ENCODE measurements at regions not wholly inside any gene's neighbourhood (a gene's known extent, or its start where the extent isn't known, plus 50 kb on each side); places are given as distances from the start of the nearest gene placed in this dataset.

DNA sequence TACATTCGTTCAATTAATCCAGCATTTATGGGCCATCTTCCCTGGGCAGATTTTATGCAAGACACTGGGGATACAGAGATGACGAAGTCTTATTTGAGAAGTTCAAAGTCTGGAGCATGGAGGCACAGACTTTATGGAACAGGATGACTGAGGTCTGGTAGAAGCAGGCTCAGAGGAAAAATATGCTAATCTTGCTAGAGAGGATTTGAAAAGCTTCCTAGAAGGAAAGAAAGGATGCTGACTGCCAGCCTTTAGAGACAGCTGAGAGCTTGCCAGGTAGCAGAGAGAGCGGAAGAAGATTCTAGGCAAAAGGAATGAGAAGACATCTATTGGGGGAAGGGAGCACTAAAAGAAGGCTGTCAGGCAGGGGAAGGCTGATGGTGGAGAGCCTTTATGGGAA lies 75.5 kb upstream of the ATP5PO start:
- no peak for FAIRE-seq
- POLR2A ChIA-PET, result no interaction called here

More for the DNA sequence above, 75.5 kb upstream of the ATP5PO start:
- no TSS peak for BruUV-seq (replicated peaks)
- H3K27me3 ChIP-seq (ENCODE audit: control insufficient read depth in 2 of 2, insufficient read depth in 2 of 2, low read length in 2 of 2), result no peaks in the 10 kb centered on the region
- H3K4me3 ChIP-seq (replicated peaks in 1 of 3; ENCODE audit: insufficient read depth in 1 of 3, low read depth in 1 of 3, low read length in 3 of 3), result no peak overlapping the region
- H3K4me2 ChIP-seq (ENCODE audit: insufficient read depth, low read length), result no peak overlapping the region
- H3K9ac ChIP-seq (replicated peaks; ENCODE audit: extremely low read depth, insufficient read depth, low read length), result no peak overlapping the region
- no peak overlapping the region for H2AFZ ChIP-seq (ENCODE audit: low read depth, low read length)
- no peak for DNase-seq (ENCODE audit: low read depth, low spot score)
- no peaks in the 10 kb centered on the region for H3K9me3 ChIP-seq (replicated peaks; ENCODE audit: control insufficient read depth, insufficient read depth, low read length)
- H3K27ac ChIP-seq (ENCODE audit: insufficient read depth, low read depth, low read length), result no peak overlapping the region
- TF ChIP-seq MYC (IDR thresholded peaks at IDR 0.05; ENCODE audit: low read depth, low read length) (no peak), GATA2 (IDR thresholded peaks at IDR 0.05; ENCODE audit: insufficient read depth, insufficient read length, low read depth, low read length) (no peak), JUN (IDR thresholded peaks at IDR 0.05; ENCODE audit: borderline replicate concordance, insufficient read depth, insufficient read length, low read depth) (no peak), FOS (IDR thresholded peaks at IDR 0.05; ENCODE audit: borderline replicate concordance, insufficient read depth, low read length) (no peak), EZH2 (IDR thresholded peaks at IDR 0.05; ENCODE audit: borderline replicate concordance, low read depth, low read length, severe bottlenecking) (no peak), POLR2A (IDR thresholded peaks at IDR 0.05; ENCODE audit: low read depth, low read length) (no peak), POLR2AphosphoS5 (IDR thresholded peaks at IDR 0.05; ENCODE audit: insufficient read depth, low read depth, low read length) (no peak)
- TF ChIP-seq, protein P1, sequence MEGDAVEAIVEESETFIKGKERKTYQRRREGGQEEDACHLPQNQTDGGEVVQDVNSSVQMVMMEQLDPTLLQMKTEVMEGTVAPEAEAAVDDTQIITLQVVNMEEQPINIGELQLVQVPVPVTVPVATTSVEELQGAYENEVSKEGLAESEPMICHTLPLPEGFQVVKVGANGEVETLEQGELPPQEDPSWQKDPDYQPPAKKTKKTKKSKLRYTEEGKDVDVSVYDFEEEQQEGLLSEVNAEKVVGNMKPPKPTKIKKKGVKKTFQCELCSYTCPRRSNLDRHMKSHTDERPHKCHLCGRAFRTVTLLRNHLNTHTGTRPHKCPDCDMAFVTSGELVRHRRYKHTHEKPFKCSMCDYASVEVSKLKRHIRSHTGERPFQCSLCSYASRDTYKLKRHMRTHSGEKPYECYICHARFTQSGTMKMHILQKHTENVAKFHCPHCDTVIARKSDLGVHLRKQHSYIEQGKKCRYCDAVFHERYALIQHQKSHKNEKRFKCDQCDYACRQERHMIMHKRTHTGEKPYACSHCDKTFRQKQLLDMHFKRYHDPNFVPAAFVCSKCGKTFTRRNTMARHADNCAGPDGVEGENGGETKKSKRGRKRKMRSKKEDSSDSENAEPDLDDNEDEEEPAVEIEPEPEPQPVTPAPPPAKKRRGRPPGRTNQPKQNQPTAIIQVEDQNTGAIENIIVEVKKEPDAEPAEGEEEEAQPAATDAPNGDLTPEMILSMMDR (IDR thresholded peaks at IDR 0.05; ENCODE audit: extremely low read depth in 1 of 2, insufficient read depth in 1 of 2, low read depth in 1 of 2, low read length in 2 of 2), result no peak
- TF ChIP-seq, protein P2, sequence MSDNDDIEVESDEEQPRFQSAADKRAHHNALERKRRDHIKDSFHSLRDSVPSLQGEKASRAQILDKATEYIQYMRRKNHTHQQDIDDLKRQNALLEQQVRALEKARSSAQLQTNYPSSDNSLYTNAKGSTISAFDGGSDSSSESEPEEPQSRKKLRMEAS (IDR thresholded peaks at IDR 0.05; ENCODE audit: insufficient read depth, insufficient read length), result no peak
- no peaks in the 10 kb centered on the region for H4K20me1 ChIP-seq (replicated peaks; ENCODE audit: control insufficient read depth, extremely low read depth, insufficient read depth, low read length)
- intact Hi-C loops (cut with micrococcal nuclease), result no loop called here
- no peaks in the 10 kb centered on the region for H3K9me1 ChIP-seq (replicated peaks; ENCODE audit: control insufficient read depth, extremely low read depth, insufficient read depth, low read length)
- CTCF ChIA-PET, result no interaction called here
- H3K36me3 ChIP-seq (ENCODE audit: control insufficient read depth in 2 of 2, extremely low read depth in 1 of 2, insufficient read depth in 2 of 2, low read length in 2 of 2), result no peaks in the 10 kb centered on the region
- H3K79me2 ChIP-seq (ENCODE audit: control insufficient read depth, insufficient read depth, low read length), result no peaks in the 10 kb centered on the region
- peaks cover 4% of the 10 kb centered on the region for H3K4me1 ChIP-seq (ENCODE audit: control insufficient read depth, extremely low read depth, insufficient read depth, low read length)
- dilution Hi-C loops (cut with MboI; ENCODE audit: extremely low pct_ligation_motif_present, low sequenced_read_pairs), result no loop called here
